Right cardiac atrium (tissue), 5 donors: ENCODE measurements at regions not wholly inside any gene's neighbourhood (a gene's known extent, or its start where the extent isn't known, plus 50 kb on each side); places are given as distances from the start of the nearest gene placed in this dataset.

Experiments
- ATAC-seq, 2 donors: fragments of 200-7000 bp; cut with Tn5 transposase; one replicate each; pipeline versions ENCODE4 v1.8.0 to v1.9.1; 2020; ENCODE audit warnings: moderate library complexity in 2 of 2, mild to moderate bottlenecking in 1 of 2
- DNase-seq, 3 donors: peaks; one replicate each; pipeline ENCODE4 v3.0.0-alpha.2; 2020
- H3K27ac ChIP-seq: one replicate; pipeline ENCODE4 v1.5.1; 2013; ENCODE audit warnings: mild to moderate bottlenecking, low read length, control low read depth, moderate library complexity
- H3K27me3 ChIP-seq: one replicate; pipeline ENCODE4 v1.6.1; 2013; ENCODE audit not compliant: control insufficient read depth, insufficient read depth
- H3K4me1 ChIP-seq: one replicate; pipeline ENCODE4 v1.6.1; 2013; ENCODE audit warnings: low read length; ENCODE audit not compliant: control insufficient read depth, insufficient read depth
- H3K4me3 ChIP-seq: one replicate; pipeline ENCODE4 v1.5.1; 2013; ENCODE audit warnings: low read length, control low read depth
- H3K9me3 ChIP-seq: one replicate; pipeline ENCODE4 v1.6.1; 2013; ENCODE audit warnings: low read length; ENCODE audit not compliant: control insufficient read depth
- WGBS: extraction: QIAGEN DNeasy Blood & Tissue Kit; methylation state at CpG from one replicate; pipeline ENCODE4 v1.1.7; 2013; 5-methylcytosine and 5-hydroxymethylcytosine counted together
- intact Hi-C, 4 donors: fragments of 100-400 bp; cut with DNase I; formaldehyde crosslinking; loops; one replicate each; pipeline versions ENCODE4 v1.11.0 to v1.14.0; 2022 to 2023
- donor health status: healthy with polysubstance abuse.
- donor health status: DM: no; HTN: yes; CAD: no.
- donor health status: DM: no; HTN: no; CAD: no.
- donor health status: DM: no; HTN: yes; CAD: no; lungs with severe emphysema.
- donor health status: DM: yes; HTN: yes; CAD: no.

- ATAC-seq (no peak), DNase-seq (no peak)
- Histone ChIP-seq H3K4me3 (no peak overlapping the region), H3K27ac (no peak overlapping the region), H3K27me3 (no peaks in the 10 kb centered on the region), H3K4me1 (no peaks in the 10 kb centered on the region), H3K9me3 (no peaks in the 10 kb centered on the region)
- intact Hi-C loops = no loop called here
Measured at GRCh38 chr18:30081122-30081521, 961.4 kb downstream of the DSC3 start.

DNA sequence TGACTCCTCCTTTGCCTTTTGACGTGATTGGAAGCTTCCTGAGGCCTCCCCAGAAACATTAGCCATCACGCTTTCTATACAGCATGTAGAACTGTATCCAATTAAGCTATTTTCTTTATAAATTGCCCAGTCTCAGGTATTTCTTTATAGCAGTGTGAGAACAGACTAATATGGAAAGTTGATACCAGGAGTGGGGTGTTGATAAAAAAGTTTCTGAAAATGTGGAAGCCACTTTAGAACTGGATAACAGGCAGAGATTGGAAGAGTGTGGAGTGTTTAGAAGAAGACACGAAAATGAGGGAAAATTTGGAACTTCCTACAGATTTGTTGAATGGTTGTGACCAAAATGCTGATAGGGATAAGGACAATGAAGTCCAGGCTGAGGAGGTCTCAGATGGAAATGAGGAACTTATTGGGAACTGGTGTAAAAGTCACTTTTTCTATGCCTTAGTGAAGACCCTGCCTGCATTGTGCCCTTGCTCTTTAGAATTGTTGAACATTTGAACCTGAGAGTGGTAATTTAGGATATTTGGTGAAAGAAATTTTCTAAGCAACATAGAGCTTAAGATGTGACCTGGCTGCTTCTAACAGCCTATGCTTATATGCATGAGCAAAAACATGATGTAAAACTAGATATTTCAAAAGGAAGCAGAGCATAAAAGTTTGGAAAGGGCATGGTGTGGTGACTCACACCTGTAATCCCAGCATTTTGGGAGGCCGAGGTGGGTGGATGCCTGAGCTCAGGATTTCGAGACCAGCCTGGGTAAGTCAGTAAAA is 969.7 kb downstream of the DSC3 start:
- Histone ChIP-seq H3K9me3 (no peaks in the 10 kb centered on the region), H3K27me3 (no peaks in the 10 kb centered on the region), H3K27ac (no peak overlapping the region), H3K4me3 (no peak overlapping the region), H3K4me1 (no peaks in the 10 kb centered on the region)
- DNase-seq (no peak), ATAC-seq (no peak)
- 64% methylated on average over 5 of the region's 5 CpGs for WGBS
- intact Hi-C loops = no loop called here

DNA sequence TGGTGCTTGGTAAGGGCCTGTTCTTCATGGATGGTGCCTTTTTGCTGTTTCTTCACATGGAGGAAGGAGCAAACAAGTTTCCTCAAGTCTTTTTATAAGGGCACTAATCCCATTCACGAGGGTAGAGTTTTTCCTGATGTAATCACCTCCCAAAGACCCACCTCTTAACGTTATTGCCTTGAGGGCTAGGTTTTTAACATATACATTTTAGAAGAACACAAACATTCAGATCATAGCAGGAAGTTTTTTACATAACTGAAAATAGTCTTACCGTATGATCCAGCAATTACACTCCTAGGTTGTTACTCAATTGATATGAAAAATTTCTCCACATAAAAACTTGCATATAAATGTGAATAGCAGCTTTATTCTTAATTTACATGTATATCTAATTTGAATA is 976.3 kb downstream of the DSC3 start:
- 64% methylated on average over 3 of the region's 3 CpGs for WGBS
- intact Hi-C loops = no loop called here

DNA sequence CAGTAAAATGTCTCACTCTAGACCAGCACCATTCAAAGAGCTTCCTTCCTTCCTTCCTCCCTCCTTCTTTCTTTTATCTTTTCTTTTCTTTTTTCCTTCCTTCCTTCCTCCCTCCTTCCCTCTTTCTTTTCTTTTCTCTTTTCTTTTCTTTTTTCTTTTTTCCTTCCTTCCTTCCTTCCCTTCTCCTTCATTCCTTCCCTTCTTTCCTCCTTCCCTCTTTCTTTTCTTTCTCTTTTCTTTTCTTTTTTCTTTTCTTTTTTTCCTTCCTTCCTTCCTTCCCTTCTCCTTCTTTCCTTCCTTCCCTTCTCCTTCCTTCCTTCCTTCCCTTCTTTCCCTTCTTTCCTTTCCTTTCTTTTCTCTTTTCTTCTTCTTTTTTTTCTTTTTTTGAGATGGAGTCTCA is 985.1 kb downstream of the DSC3 start:
- no peak for DNase-seq
- ATAC-seq = no peak
- Histone ChIP-seq H3K27me3 (no peaks in the 10 kb centered on the region), H3K27ac (no peak overlapping the region), H3K4me1 (no peaks in the 10 kb centered on the region), H3K9me3 (no peaks in the 10 kb centered on the region), H3K4me3 (no peak overlapping the region)
- intact Hi-C loops = no loop called here

More for the DNA sequence above, 976.3 kb downstream of the DSC3 start:
- no peak for ATAC-seq
- Histone ChIP-seq H3K27me3 (no peaks in the 10 kb centered on the region), H3K4me1 (no peaks in the 10 kb centered on the region), H3K27ac (no peak overlapping the region), H3K4me3 (no peak overlapping the region), H3K9me3 (no peaks in the 10 kb centered on the region)
- DNase-seq = no peak

- no peak overlapping the region for H3K4me3 ChIP-seq
- WGBS = 71% methylated on average over 2 of the region's 2 CpGs
- H3K4me1 ChIP-seq = no peaks in the 10 kb centered on the region
- H3K9me3 ChIP-seq = no peaks in the 10 kb centered on the region
- no peak overlapping the region for H3K27ac ChIP-seq
- ATAC-seq (no peak), DNase-seq (no peak)
- no peaks in the 10 kb centered on the region for H3K27me3 ChIP-seq
- intact Hi-C loops = no loop called here
Measured at GRCh38 chr18:30056528-30056927, 986.0 kb downstream of the DSC3 start.

GRCh38 chr18:30044496-30044895 is 998.0 kb downstream of the DSC3 start:
- ATAC-seq (no peak), DNase-seq (no peak)
- Histone ChIP-seq H3K27ac (no peak overlapping the region), H3K4me3 (no peak overlapping the region), H3K4me1 (no peaks in the 10 kb centered on the region), H3K9me3 (no peaks in the 10 kb centered on the region), H3K27me3 (no peaks in the 10 kb centered on the region)
- intact Hi-C loops = no loop called here
- 69% methylated on average over 5 of the region's 5 CpGs for WGBS

DNA sequence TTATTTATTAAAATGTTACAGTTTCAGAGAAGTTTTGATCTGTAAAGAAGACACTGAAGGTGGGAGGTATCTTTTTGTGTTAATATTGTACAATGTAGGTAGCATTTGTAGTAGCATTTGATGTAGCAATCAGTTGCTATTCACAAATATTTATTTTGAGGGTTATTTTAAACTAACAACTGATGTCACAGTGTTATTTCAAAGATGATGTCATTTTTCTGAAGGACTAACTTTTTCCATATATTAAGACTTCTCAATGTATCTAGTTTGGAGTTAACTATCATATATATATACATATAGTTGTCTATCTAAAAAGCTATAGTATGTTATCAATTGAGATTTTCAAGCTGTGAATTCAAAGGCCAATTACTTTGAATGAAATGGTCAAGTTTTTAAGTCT is 1003.3 kb downstream of the DSC3 start:
- DNase-seq (no peak), ATAC-seq (no peak)
- intact Hi-C loops = no loop called here
- Histone ChIP-seq H3K4me3 (no peak overlapping the region), H3K9me3 (peaks cover 2% of the 10 kb centered on the region), H3K27me3 (no peaks in the 10 kb centered on the region), H3K4me1 (no peaks in the 10 kb centered on the region), H3K27ac (no peak overlapping the region)

GRCh38 chr18:30034818-30035217 is 1007.7 kb downstream of the DSC3 start:
- no peak overlapping the region for H3K4me3 ChIP-seq
- peaks cover 2% of the 10 kb centered on the region for H3K9me3 ChIP-seq
- 88% methylated on average over 3 of the region's 3 CpGs for WGBS
- DNase-seq (no peak), ATAC-seq (no peak)
- intact Hi-C loops = no loop called here
- no peak overlapping the region for H3K27ac ChIP-seq
- H3K4me1 ChIP-seq = no peaks in the 10 kb centered on the region
- no peaks in the 10 kb centered on the region for H3K27me3 ChIP-seq

DNA sequence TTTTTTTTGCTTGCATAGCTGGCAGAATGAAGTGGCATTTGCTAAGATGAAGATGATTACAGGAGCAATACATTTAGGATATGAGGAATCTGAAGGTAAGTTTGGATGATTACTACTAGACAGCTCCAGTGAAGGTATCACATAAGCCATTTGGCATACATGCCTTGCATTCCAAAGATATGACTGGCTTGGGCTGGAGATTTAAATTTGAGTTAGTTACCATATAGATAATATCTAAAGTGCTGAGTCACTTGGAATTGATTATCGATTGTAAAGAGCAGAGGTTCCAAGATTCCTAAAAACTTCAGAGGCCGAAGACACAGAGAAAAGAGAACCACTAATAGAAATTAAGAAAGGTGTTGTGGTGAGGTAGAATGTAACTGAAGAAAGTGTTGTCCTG is 1026.4 kb downstream of the DSC3 start:
- intact Hi-C loops = no loop called here
- H3K27ac ChIP-seq = no peak overlapping the region
- no peaks in the 10 kb centered on the region for H3K4me1 ChIP-seq
- ATAC-seq (no peak), DNase-seq (no peak)
- no peaks in the 10 kb centered on the region for H3K9me3 ChIP-seq
- no peaks in the 10 kb centered on the region for H3K27me3 ChIP-seq
- H3K4me3 ChIP-seq = no peak overlapping the region
- 76% methylated on average over 2 of the region's 2 CpGs for WGBS

DNA sequence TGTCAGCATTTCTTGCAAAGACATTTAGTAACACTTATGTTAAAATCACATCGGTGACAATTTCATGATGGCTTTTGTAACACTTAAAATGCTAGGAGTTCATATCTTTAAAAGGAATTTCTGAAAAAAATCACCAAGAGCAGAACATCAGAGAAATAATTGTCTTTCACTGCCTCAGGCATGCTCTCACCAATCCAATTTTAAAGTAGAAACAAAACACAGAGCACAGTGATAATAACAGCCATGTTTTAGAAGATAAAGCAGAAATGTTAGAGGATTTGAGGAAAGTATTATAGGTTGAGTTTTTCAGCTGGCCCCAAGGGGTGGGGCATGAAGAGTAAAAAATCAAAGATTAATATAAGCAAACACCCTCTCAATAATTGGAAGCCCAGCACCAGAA is 1037.6 kb downstream of the DSC3 start:
- ATAC-seq = no peak

DNA sequence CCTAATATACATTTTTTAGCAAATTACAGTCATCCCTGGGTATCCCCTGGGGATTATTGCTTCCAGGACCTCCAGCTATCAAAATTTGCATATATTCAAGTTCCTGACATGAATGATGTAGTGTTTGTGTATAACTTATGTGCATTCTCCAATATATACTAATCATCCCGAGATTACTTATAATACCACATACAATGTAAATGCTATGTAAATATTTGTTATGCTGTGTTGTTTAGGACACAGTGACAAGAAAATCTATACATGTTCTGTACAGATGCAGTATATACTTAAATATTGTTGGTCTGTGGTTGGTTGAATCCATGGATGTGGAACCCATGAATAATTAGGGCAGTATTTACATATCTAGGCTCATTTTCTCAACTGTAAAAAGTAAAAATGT is 1060.3 kb downstream of the DSC3 start:
- ATAC-seq (no peak), DNase-seq (no peak)
- intact Hi-C loops = no loop called here
- no peaks in the 10 kb centered on the region for H3K27me3 ChIP-seq
- H3K4me3 ChIP-seq = no peak overlapping the region
- 64% methylated on average over 1 of the region's 1 CpG for WGBS
- no peak overlapping the region for H3K27ac ChIP-seq
- no peaks in the 10 kb centered on the region for H3K4me1 ChIP-seq
- no peaks in the 10 kb centered on the region for H3K9me3 ChIP-seq

More for the DNA sequence above, 1037.6 kb downstream of the DSC3 start:
- H3K4me3 ChIP-seq = no peak overlapping the region
- H3K9me3 ChIP-seq = no peaks in the 10 kb centered on the region
- no peak for DNase-seq
- no peaks in the 10 kb centered on the region for H3K27me3 ChIP-seq
- intact Hi-C loops = no loop called here
- 79% methylated on average over 1 of the region's 1 CpG for WGBS
- H3K27ac ChIP-seq = no peak overlapping the region
- no peaks in the 10 kb centered on the region for H3K4me1 ChIP-seq

- DNase-seq (no peak), ATAC-seq (no peak)
- Histone ChIP-seq H3K27ac (no peak overlapping the region), H3K9me3 (no peaks in the 10 kb centered on the region), H3K4me1 (no peaks in the 10 kb centered on the region), H3K27me3 (no peaks in the 10 kb centered on the region), H3K4me3 (no peak overlapping the region)
- WGBS = 94% methylated on average over 1 of the region's 1 CpG
- intact Hi-C loops = no loop called here
Measured at GRCh38 chr18:29979881-29980280, 1062.7 kb downstream of the DSC3 start.
